ENCODE measurements at regions not wholly inside any gene's neighbourhood (a gene's known extent, or its start where the extent isn't known, plus 50 kb on each side); places are given as distances from the start of the nearest gene placed in this dataset.
"Not testable (repeated sequence)": the region's sequence is repeated elsewhere in the genome, so short reads cannot be mapped to it uniquely, and the experiment has no call there.

GRCh38 chrX:86887341-86887740, 630.3 kb upstream of the KLHL4 start:
- DNase-seq: no peak

GRCh38 chrX:86910027-86910426, 607.6 kb upstream of the KLHL4 start:
- no peak for DNase-seq

GRCh38 chrX:86910602-86911311, 606.8 kb upstream of the KLHL4 start:
- DNase-seq: peak; percentile 0

- no peak for DNase-seq
Observed at GRCh38 chrX:86914569-86914968, 603.0 kb upstream of the KLHL4 start.

GRCh38 chrX:86917959-86918358, 599.6 kb upstream of the KLHL4 start:
- DNase-seq: no peak

GRCh38 chrX:86930419-86930818, 587.2 kb upstream of the KLHL4 start:
- DNase-seq: no peak

GRCh38 chrX:86935988-86936387, 581.6 kb upstream of the KLHL4 start:
- no peak for DNase-seq

GRCh38 chrX:86946569-86946968, 571.0 kb upstream of the KLHL4 start:
- peak; percentile 37 for DNase-seq

- no peak for DNase-seq
Observed at GRCh38 chrX:86964321-86964720, 553.3 kb upstream of the KLHL4 start.

GRCh38 chrX:86981326-86981879, 536.2 kb upstream of the KLHL4 start:
- no peak for DNase-seq

GRCh38 chrX:86987351-86987750, 530.3 kb upstream of the KLHL4 start:
- not testable (repeated sequence) for DNase-seq

- DNase-seq: no peak
Observed at GRCh38 chrX:87003031-87003430, 514.6 kb upstream of the KLHL4 start.

- no peak for DNase-seq
Observed at GRCh38 chrX:87005183-87005582, 512.4 kb upstream of the KLHL4 start.

GRCh38 chrX:87005885-87006284, 511.7 kb upstream of the KLHL4 start:
- DNase-seq: no peak

GRCh38 chrX:87006561-87006960, 511.0 kb upstream of the KLHL4 start:
- no peak for DNase-seq

- no peak for DNase-seq
Observed at GRCh38 chrX:87017210-87017609, 500.4 kb upstream of the KLHL4 start.

GRCh38 chrX:87033115-87033514, 484.5 kb upstream of the KLHL4 start:
- not testable (repeated sequence) for DNase-seq

- DNase-seq: no peak
Observed at GRCh38 chrX:87045352-87045751, 472.2 kb upstream of the KLHL4 start.

GRCh38 chrX:87049567-87049966, 468.0 kb upstream of the KLHL4 start:
- no peak for DNase-seq

- DNase-seq: no peak
Observed at GRCh38 chrX:87063642-87064041, 454.0 kb upstream of the KLHL4 start.

- no peak for DNase-seq
Observed at GRCh38 chrX:87064502-87064901, 453.1 kb upstream of the KLHL4 start.

- DNase-seq: no peak
Observed at GRCh38 chrX:87067795-87068369, 449.7 kb upstream of the KLHL4 start.

GRCh38 chrX:87078231-87078630, 439.4 kb upstream of the KLHL4 start:
- no peak for DNase-seq

- DNase-seq: no peak
Observed at GRCh38 chrX:87098477-87098876, 419.1 kb upstream of the KLHL4 start.

GRCh38 chrX:87105131-87105530, 412.5 kb upstream of the KLHL4 start:
- DNase-seq: no peak
